Liver (tissue), 7 donors: ENCODE measurements at regions not wholly inside any gene's neighbourhood (a gene's known extent, or its start where the extent isn't known, plus 50 kb on each side); places are given as distances from the start of the nearest gene placed in this dataset.

Experiments
- DNase-seq: peaks from one replicate; pipeline ENCODE4 v3.0.0-alpha.2; 2017; ENCODE audit warnings: low spot score
- H3K27ac ChIP-seq, 2 donors: one replicate each; pipeline ENCODE4 v1.7.0; 2013; ENCODE audit warnings: inconsistent platforms in 2 of 2, low read length in 2 of 2, control low read depth in 1 of 2, low read depth in 1 of 2, mild to moderate bottlenecking in 1 of 2
- H3K27me3 ChIP-seq, 4 donors: one replicate each; pipeline versions ENCODE4 v1.6.1 to v1.7.0; 2013; ENCODE audit warnings: low read length in 3 of 4, inconsistent platforms in 1 of 4, mild to moderate bottlenecking in 1 of 4, moderate library complexity in 1 of 4; ENCODE audit not compliant: control insufficient read depth in 4 of 4, insufficient read depth in 4 of 4
- H3K36me3 ChIP-seq, 4 donors: one replicate each; pipeline versions ENCODE4 v1.6.1 to v1.7.0; 2013; ENCODE audit warnings: low read length in 3 of 4, mild to moderate bottlenecking in 3 of 4, low read depth in 1 of 4, moderate library complexity in 1 of 4; ENCODE audit not compliant: control insufficient read depth in 4 of 4, insufficient read depth in 3 of 4
- H3K4me1 ChIP-seq, 4 donors: one replicate each; pipeline versions ENCODE4 v1.6.1 to v1.7.0; 2013; ENCODE audit warnings: low read length in 3 of 4, mild to moderate bottlenecking in 3 of 4, moderate library complexity in 1 of 4; ENCODE audit not compliant: control insufficient read depth in 4 of 4, insufficient read depth in 4 of 4
- H3K4me3 ChIP-seq, 3 donors: one replicate each; pipeline versions ENCODE4 v1.6.1 to v1.7.0; 2013; ENCODE audit warnings: low read length in 3 of 3, control low read depth in 1 of 3, low read depth in 1 of 3, mild to moderate bottlenecking in 1 of 3
- H3K9ac ChIP-seq, 2 donors: one replicate each; pipeline ENCODE4 v1.7.0; 2013; ENCODE audit warnings: low read length in 2 of 2, mild to moderate bottlenecking in 2 of 2, moderate library complexity in 2 of 2, control low read depth in 1 of 2, low read depth in 1 of 2
- H3K9me3 ChIP-seq, 4 donors: one replicate each; pipeline versions ENCODE4 v1.6.1 to v1.7.0; 2013; ENCODE audit warnings: low read length in 3 of 4; ENCODE audit not compliant: control insufficient read depth in 4 of 4
- EGR1 ChIP-seq, 2 donors: IDR thresholded peaks; 2 replicates each; pipeline ENCODE4 v1.6.1; 2016 to 2018; ENCODE audit warnings: antibody characterized with exemption in 2 of 2, low read depth in 2 of 2
- FOXA1 ChIP-seq: IDR thresholded peaks from 2 replicates; pipeline ENCODE4 v1.6.1; 2016; ENCODE audit warnings: antibody characterized with exemption
- FOXA2 ChIP-seq: IDR thresholded peaks from 2 replicates; pipeline ENCODE4 v1.6.1; 2016; ENCODE audit warnings: antibody characterized with exemption
- GABPA ChIP-seq, 2 donors: IDR thresholded peaks in 1 of 2; conservative IDR thresholded peaks in 1 of 2; 2 replicates each; pipeline ENCODE4 v1.6.1; 2016; ENCODE audit warnings: antibody characterized with exemption in 2 of 2, mild to moderate bottlenecking in 1 of 2, moderate library complexity in 1 of 2
- JUND ChIP-seq, 2 donors: IDR thresholded peaks; 2 replicates each; pipeline ENCODE4 v1.6.1; 2016; ENCODE audit warnings: antibody characterized with exemption in 2 of 2
- RAD21 ChIP-seq, 2 donors: IDR thresholded peaks; 2 replicates each; pipeline ENCODE4 v1.6.1; 2016; ENCODE audit warnings: antibody characterized with exemption in 2 of 2, mild to moderate bottlenecking in 2 of 2
- RXRA ChIP-seq, 2 donors: IDR thresholded peaks; 2 replicates each; pipeline ENCODE4 v1.6.1; 2017 to 2018; ENCODE audit warnings: antibody characterized with exemption in 2 of 2, mild to moderate bottlenecking in 1 of 2
- SP1 ChIP-seq: IDR thresholded peaks from 2 replicates; pipeline ENCODE4 v1.6.1; 2018; ENCODE audit warnings: antibody characterized with exemption, mild to moderate bottlenecking
- YY1 ChIP-seq: IDR thresholded peaks from 2 replicates; pipeline ENCODE4 v1.6.1; 2016; ENCODE audit warnings: antibody characterized with exemption, mild to moderate bottlenecking
- WGBS: extraction: QIAGEN DNeasy Blood & Tissue Kit; methylation state at CpG from one replicate; pipeline ENCODE4 v1.1.7; 2013; 5-methylcytosine and 5-hydroxymethylcytosine counted together
- TF ChIP-seq, protein P1 (sequence below): IDR thresholded peaks from 2 replicates; pipeline ENCODE4 v1.6.1; 2016; ENCODE audit warnings: antibody characterized with exemption
- TF ChIP-seq, protein P2 (sequence below): IDR thresholded peaks from 2 replicates; pipeline ENCODE4 v1.6.1; 2016; ENCODE audit warnings: antibody characterized with exemption
- donor health status: healthy.
- donor health status: healthy.
- donor health status: healthy.
- donor health status: healthy.

DNA sequence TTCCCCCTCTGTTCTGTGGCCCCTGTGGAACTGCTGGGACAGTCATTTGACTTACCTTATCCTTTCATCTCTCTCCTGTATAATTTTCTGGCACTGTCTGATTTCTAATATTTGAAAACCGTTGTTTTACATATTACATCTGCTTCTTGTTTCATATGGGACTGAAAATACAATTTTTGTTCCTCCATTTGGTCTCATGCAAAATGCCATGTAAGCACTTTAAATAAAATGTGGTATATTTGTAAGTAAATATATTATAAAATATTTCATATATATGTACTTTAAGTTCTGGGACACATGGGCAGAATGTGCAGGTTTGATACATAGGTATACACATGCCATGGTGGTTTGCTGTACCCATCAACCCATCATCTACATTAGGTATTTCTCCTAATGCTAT is 93.9 kb upstream of the PLPPR5 start:
- Histone ChIP-seq H3K27me3 (no peaks in the 10 kb centered on the region), H3K9ac (no peak overlapping the region), H3K4me3 (no peak overlapping the region), H3K27ac (no peak overlapping the region), H3K36me3 (no peaks in the 10 kb centered on the region), H3K4me1 (no peaks in the 10 kb centered on the region), H3K9me3 (peaks cover 0 to 2% (median 0%) of the 10 kb centered on the region in 4 donors)
- no peak for DNase-seq
- TF ChIP-seq EGR1 (IDR thresholded peaks at IDR 0.05; ENCODE audit: low read depth in 2 of 2) (no peak), RXRA (IDR thresholded peaks at IDR 0.05) (no peak), JUND (IDR thresholded peaks at IDR 0.05) (no peak), FOXA2 (no peak), GABPA (IDR thresholded peaks at IDR 0.05 in 1 of 2, conservative IDR thresholded peaks at IDR 0.05 in 1 of 2) (no peak), RAD21 (IDR thresholded peaks at IDR 0.05) (no peak)
- TF ChIP-seq, protein P1, sequence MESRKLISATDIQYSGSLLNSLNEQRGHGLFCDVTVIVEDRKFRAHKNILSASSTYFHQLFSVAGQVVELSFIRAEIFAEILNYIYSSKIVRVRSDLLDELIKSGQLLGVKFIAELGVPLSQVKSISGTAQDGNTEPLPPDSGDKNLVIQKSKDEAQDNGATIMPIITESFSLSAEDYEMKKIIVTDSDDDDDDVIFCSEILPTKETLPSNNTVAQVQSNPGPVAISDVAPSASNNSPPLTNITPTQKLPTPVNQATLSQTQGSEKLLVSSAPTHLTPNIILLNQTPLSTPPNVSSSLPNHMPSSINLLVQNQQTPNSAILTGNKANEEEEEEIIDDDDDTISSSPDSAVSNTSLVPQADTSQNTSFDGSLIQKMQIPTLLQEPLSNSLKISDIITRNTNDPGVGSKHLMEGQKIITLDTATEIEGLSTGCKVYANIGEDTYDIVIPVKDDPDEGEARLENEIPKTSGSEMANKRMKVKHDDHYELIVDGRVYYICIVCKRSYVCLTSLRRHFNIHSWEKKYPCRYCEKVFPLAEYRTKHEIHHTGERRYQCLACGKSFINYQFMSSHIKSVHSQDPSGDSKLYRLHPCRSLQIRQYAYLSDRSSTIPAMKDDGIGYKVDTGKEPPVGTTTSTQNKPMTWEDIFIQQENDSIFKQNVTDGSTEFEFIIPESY = no peak
- WGBS = 82% methylated on average over 1 of the region's 1 CpG

DNA sequence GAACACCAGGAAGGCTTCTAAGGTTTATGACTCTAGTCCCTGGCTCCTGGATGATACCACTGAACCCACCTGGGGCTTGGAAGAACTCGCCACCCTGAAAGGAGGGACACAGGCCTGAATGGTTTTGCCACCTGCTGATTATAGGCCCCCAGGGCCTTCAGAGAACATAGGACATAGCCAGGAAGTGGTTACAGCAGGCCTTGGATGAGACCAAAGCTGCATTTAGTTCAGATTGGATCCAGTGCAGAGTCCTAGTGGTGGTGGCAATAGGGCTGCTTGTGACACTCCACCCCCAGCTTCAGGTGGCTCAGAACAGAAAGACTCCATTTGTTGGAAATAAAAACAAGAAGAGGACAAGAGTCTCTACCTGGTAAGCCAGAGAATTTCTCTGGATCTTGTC is 101.6 kb upstream of the PLPPR5 start:
- Histone ChIP-seq H3K4me1 (peaks cover 0 to 9% (median 4%) of the 10 kb centered on the region in 4 donors), H3K9me3 (no peaks in the 10 kb centered on the region), H3K27me3 (no peaks in the 10 kb centered on the region), H3K4me3 (no peak overlapping the region), H3K9ac (no peak overlapping the region), H3K36me3 (no peaks in the 10 kb centered on the region), H3K27ac (no peak overlapping the region)
- DNase-seq = no peak
- WGBS = 94% methylated on average over 1 of the region's 1 CpG
- TF ChIP-seq EGR1 (IDR thresholded peaks at IDR 0.05; ENCODE audit: low read depth in 2 of 2) (no peak), SP1 (no peak), GABPA (IDR thresholded peaks at IDR 0.05 in 1 of 2, conservative IDR thresholded peaks at IDR 0.05 in 1 of 2) (no peak), RXRA (IDR thresholded peaks at IDR 0.05) (no peak), YY1 (no peak), RAD21 (IDR thresholded peaks at IDR 0.05) (no peak), FOXA1 (no peak)
- TF ChIP-seq, protein P2, sequence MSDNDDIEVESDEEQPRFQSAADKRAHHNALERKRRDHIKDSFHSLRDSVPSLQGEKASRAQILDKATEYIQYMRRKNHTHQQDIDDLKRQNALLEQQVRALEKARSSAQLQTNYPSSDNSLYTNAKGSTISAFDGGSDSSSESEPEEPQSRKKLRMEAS = no peak

DNA sequence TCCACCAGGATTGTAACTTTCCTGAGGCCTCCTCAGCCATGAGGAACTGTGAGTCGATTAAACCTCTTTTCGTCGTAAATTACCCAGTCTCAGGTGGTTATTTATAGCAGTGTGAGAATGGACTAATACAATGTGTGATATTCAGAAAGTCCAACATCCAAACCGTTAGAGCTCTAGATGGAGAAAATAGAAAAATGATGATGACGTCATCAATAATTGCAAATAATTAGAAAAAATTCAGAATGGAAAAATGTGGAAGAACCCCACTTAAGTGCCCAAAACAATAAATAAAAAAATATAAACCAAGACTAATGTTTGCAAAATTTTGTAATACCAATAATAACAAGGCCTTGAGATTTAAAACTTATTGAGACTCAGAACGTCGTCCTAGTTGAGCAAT is 103.0 kb upstream of the PLPPR5 start:
- no peak for TF ChIP-seq JUND (IDR thresholded peaks at IDR 0.05)
- no peak for TF ChIP-seq RXRA (IDR thresholded peaks at IDR 0.05)
- Histone ChIP-seq H3K27ac (no peak overlapping the region), H3K27me3 (no peaks in the 10 kb centered on the region), H3K4me3 (no peak overlapping the region), H3K36me3 (no peaks in the 10 kb centered on the region), H3K9me3 (no peaks in the 10 kb centered on the region), H3K9ac (no peak overlapping the region), H3K4me1 (peaks cover 0 to 9% (median 4%) of the 10 kb centered on the region in 4 donors)
- no peak for DNase-seq
- 76% methylated on average over 7 of the region's 7 CpGs for WGBS
